GM19395 (cell line): ENCODE measurements at regions not wholly inside any gene's neighbourhood (a gene's known extent, or its start where the extent isn't known, plus 50 kb on each side); places are given as distances from the start of the nearest gene placed in this dataset.
"Not testable (repeated sequence)": the region's sequence is repeated elsewhere in the genome, so short reads cannot be mapped to it uniquely, and the experiment has no call there.

Experiments
- ATAC-seq: cut with Tn5 transposase; IDR thresholded peaks from one replicate; pipeline ENCODE4 v1.9.1; 2021; ENCODE audit warnings: mild to moderate bottlenecking, moderate library complexity; ENCODE audit not compliant: unreplicated experiment

DNA sequence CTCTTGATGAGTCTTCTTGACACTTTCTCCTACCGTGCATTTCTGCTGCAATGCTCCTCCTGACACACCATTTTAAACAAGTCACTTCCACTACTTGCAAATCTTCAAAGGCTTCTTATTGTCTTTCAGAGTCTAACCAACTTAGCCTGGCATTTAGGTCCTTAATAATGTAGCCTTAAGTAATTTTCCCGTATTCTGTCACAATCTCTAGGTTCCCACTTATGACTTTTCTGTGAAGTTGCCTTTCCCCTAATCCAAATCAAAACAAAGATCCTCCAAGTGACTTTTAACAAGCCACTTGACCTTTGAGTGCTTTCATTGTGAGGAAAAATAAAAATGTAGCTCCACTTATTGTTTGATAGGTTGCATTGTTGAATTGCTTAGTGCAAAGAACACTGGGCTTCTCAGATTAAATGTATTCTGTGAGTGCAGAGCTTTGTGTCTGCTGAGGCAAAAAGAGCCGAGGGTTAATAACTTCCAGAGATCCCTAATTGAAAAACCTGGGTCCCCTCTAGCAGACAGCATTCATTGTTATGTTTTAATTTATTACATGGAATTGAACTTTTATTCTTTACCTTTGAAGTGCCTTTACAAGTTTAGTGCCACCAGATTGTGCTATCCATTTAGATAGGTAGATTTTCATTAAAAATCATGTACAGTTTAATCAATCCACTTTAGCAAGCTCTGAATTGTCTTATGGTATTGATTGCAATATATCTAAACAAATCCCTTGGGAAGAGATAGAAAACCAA, 341.7 kb upstream of the TYRP1 start:
- ATAC-seq = no peak

DNA sequence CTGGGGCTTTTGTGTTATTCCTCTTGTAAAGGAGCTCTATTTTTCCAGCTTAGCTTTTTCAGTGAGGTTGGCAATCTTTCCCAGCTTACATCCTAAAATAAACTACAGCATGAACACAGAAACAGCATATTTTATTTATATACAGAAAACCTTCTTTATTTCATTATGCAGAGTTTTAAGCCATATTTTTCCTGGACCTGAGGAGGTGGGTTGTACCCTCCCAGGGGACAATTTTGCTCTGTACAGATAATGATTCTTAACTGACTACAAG, 341.2 kb upstream of the TYRP1 start:
- ATAC-seq = no peak

DNA sequence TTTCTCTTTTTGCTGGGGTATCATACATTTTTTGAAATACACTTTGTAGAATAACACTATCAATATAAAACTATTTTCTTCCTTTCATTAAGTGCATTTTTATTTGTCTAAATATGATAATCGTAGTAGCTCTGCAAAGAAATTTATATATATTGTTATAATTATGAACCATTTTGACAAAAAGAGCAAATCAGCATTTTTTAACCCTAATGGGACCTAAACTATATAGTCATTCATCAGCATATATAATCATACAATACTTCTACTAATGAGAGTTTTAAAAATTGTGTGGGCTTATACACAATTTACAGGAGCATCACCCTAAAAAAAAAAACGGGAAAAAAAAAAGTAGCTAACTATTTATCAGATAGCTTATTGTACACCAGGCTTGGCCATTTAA, 329.7 kb upstream of the TYRP1 start:
- no peak for ATAC-seq

DNA sequence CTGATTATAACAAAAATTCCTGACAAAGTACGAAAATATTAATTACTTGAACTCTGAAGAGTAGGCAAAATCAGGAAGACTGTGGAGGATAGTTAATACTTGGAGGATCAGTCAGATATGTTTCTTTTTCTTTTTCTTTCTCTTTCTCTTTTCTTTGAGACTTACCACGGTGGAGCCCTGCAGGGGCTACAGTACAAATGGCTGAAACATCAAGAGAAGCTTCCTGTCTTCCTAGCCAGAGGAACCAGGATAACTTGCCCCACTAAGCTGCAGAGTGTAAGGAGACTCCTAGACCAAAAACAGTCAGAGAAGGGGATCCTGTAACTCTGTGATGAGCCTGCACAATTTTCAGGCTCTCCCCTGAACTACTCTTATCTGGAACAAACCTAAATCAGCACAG, 324.6 kb upstream of the TYRP1 start:
- no peak for ATAC-seq

DNA sequence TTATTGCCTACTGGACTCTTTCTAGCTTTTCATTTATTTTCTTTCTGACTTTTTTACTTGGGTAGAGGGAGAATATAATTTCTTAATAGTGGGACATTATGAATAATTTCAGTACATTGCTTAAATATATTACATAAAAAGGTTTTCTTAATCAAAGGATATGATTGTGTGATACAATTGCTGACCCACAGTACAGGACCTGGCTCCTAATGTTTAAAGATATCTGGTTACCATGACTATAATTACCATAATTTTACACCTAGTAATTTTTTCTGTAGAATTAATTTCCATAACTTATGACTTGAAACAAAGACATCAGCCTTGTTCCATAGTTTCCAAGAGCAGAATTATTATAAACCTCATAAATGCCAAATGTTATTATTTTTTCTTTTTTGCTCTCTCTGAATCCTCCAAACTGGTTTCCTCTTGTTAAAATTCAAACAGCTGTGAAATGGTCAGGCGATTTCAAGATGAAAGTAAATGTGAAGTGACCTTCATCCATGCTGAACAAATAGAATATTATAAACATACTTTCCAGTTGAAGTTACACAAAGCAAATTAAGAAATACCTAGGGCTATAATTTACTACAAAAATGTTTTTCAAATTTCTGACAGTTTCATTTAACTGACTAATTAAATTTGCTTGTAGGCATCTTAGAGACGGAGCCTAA, 301.2 kb upstream of the TYRP1 start:
- no peak for ATAC-seq

DNA sequence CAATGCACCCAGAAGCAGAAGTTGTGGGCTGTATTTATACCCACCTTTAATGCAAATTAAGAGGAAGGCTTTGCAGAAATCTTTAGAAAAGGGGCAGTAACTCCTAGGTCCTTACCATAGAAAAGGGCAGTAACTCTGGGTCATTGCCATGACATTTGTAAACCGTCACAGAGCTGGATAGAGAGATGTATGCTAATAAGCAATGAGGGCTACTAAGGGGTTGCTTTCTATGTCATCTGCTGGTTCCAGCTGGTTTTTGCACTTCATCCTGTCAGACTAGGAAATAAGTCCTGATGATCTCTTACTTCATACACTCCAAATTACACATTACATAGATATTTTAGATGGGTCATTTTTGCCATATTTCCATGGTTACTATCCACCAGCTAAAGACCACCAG, 299.1 kb upstream of the TYRP1 start:
- ATAC-seq = no peak

GRCh38 chr9:12403721-12404120, 289.5 kb upstream of the TYRP1 start:
- ATAC-seq = no peak

DNA sequence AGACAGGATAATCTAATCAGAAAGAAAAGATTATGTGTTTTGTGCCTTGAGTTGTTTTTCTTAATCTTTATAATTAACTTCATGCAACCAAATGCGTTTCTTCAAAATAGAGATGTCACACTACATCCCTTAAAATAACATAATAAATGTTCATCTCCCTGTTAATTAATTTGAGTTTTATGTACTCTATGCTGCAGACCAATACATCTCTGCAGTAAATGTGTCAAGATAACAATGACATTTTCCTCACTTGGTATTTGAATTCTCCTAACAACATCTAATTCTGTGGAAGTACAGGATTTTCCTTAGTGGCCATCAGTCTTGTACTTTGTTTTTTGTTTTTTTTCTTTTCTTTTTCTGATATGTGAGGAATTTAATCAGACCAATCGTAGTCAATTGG, 279.2 kb upstream of the TYRP1 start:
- no peak for ATAC-seq

DNA sequence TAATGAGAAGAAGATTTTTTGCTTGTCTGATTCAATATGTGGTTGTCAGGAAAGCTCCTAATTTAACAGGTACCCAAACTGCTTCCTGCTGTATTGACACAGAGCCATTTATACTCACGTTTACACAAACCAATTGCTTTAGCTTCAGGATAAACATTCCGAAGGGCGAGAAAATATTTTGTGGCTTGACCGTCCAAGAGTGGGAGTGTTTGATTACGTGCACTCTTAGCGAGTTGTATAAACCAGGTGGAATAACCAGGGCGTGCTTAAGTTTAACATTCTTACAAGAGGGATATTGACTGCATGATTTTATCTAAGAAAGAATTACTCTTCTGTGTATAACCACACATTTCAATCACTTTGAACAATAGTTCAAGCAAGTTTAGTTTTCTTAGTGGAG, 278.7 kb upstream of the TYRP1 start:
- ATAC-seq = no peak

DNA sequence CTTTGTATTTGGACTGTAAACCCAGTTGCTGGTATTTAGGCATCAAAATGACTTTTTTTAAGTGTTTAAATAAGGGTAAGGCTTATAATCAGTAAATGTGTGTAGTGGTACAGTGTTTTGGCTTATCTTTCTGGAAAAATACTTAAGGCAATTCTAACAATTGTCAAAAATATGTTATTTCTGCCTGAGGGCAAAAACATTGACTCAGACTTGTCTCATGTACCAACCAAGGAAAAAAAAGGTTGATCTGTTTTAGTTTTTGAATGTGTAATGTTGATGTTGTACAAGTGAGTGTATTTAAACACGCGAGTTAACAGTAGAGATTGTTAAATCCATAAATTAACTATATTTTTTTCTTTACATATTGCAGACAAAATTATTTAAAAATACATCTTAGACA, 277.8 kb upstream of the TYRP1 start:
- ATAC-seq = no peak

- ATAC-seq = no peak
Measured at GRCh38 chr9:12416716-12417115, 276.5 kb upstream of the TYRP1 start.

GRCh38 chr9:12424243-12424642, 268.9 kb upstream of the TYRP1 start:
- ATAC-seq = no peak

DNA sequence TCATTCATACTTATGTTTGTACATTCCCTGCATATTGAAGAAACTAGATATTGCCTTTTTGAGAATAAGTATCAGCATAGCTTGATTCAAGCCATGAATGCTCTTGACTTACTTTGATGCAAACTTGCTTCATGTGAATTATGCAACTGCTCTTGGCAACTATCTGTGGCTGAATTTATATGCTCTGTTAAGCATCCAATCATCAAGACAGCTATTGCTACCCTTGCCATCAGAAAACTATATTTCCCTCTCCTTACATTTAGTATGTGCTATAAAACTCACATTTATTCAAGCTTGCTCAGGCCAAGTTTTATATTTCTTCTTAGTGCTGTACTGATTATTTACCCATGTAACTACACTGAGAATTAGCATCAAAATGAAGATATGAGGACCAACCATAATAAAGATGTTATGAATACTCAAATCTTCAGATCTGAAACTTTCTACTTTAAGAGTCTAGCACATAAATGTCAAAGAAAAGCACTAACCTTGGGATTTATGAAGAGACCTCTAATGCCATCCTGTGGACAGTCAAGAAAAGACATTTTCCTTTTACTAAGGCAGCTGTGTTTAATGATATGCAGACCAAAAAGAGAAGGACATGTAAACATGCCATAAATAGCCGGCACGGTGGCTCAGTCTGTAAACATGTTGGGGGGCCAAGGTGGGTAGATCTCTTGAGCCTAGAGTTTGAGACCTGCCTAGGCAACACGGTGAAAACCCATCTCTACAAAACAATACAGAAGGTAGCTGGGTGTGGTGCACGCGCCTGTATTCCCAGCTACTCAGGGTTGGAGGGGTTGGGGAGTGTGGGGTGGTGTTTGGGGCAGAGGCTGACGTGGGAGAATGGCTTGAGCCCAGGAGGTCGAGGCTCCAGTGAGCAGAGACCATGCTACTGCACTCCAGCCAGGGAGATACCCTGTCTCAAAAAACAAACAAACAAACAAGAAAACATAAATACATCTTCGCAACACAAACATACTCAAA, 267.0 kb upstream of the TYRP1 start:
- no peak for ATAC-seq

DNA sequence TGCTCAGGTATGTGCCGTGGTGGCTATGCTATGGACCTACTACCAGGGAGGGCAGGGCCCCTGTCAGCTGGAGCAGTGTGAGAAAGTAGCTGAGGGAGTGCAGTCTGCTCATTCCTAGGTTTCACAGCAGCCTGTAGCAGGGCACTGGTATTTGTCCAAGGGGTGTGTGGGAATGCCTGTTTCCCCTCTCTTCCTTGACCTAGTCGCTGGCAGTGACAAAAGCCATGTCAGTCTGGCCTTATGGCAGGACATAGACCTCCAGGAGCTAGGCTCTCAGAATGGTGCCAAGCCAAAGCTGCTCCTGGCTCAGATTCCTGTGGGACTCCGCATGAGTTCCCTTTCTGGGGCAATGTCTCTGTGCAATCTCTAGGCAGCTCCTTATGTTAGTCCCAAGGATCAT, 253.9 kb upstream of the TYRP1 start:
- no peak for ATAC-seq

DNA sequence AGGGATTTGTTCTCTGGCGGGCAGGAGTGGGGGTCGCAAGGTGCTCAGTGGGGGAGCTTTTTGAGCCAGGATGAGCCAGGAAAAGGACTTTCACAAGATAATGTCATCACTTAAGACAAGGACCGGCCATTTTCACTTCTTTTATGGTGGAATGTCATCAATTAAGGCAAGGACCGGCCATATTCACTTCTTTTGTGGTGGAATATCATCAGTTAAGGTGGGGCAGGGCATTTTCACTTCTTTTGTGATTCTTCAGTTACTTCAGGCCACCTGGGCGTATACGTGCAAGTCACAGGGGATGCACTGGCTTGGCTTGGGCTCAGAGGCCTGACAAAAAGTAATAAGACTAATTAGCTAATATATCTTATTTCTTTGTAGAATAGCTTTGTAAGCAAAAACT, 252.1 kb upstream of the TYRP1 start:
- not testable (repeated sequence) for ATAC-seq

GRCh38 chr9:12441506-12441905, 251.7 kb upstream of the TYRP1 start:
- no peak for ATAC-seq

DNA sequence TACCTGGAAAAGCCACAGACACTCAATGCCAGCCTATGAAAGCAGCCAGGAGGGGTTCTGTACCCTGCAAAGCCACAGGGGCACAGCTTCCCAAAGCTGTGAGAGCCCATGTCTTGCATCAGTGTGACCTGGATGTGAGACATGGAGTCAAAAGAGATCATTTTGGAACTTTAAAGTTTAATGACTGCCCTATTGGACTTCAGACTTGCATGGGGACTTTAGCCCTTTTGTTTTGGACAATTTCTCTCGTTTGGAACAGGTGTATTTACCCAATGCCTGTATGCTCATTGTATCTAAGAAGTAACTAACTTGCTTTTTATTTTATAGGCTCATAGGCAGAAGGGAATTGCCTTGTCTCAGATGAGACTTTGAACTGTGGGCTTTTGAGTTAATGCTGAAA, 244.9 kb upstream of the TYRP1 start:
- ATAC-seq = no peak

GRCh38 chr9:12457237-12457636, 235.9 kb upstream of the TYRP1 start:
- no peak for ATAC-seq

- ATAC-seq = no peak
Measured at GRCh38 chr9:12461763-12462460, 231.3 kb upstream of the TYRP1 start.

DNA sequence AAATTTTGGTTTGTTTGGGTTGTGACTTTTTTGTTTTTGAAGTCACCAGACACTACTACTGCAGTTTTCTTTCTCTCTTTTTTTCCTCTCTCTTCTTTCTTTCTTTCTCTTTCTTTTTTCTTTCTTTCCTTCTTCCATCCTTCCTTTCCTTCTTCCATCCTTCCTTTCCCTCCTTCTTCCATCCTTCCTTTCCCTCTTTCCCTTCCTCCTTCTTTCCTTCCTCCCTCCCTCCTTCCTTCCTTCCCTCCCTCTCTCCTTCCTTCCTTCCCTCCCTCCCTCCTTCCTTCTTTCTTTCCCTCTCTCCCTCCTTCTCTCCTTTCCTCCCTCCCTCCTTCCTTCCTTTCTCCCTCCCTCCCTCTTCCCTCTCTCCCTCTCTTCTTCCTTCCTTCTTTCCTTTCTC, 230.3 kb upstream of the TYRP1 start:
- no peak for ATAC-seq

- ATAC-seq = no peak
Measured at GRCh38 chr9:12463641-12464040, 229.5 kb upstream of the TYRP1 start.
